VCaP (cell line): ENCODE measurements at regions not wholly inside any gene's neighbourhood (a gene's known extent, or its start where the extent isn't known, plus 50 kb on each side); places are given as distances from the start of the nearest gene placed in this dataset.

ENCODE experiments used
- H3K27ac ChIP-seq: fragments of 450-650 bp; 2 replicates; pipeline ENCODE4 v1.5.1; 2017
- CTCF ChIP-seq: fragments of 450-650 bp; conservative IDR thresholded peaks from 2 replicates; pipeline ENCODE4 v1.5.1; 2017; ENCODE audit warnings: mild to moderate bottlenecking, moderate library complexity

- TF ChIP-seq CTCF = no peak
- H3K27ac ChIP-seq = no peak overlapping the region
These were observed 163.7 kb upstream of the APCDD1 start for GRCh38 chr18:10290638-10291235.

- no peak for TF ChIP-seq CTCF
- H3K27ac ChIP-seq = no peak overlapping the region
These were observed 162.9 kb upstream of the APCDD1 start for GRCh38 chr18:10291568-10291981.

- no peak overlapping the region for H3K27ac ChIP-seq
- no peak for TF ChIP-seq CTCF
These were observed 160.5 kb upstream of the APCDD1 start for GRCh38 chr18:10293966-10294365.

GRCh38 chr18:10295751-10296150 lies 158.7 kb upstream of the APCDD1 start:
- TF ChIP-seq CTCF = no peak

GRCh38 chr18:10296491-10296890 lies 157.9 kb upstream of the APCDD1 start:
- H3K27ac ChIP-seq = no peak overlapping the region

More at GRCh38 chr18:10295751-10296150, 158.7 kb upstream of the APCDD1 start:
- no peak overlapping the region for H3K27ac ChIP-seq

GRCh38 chr18:10297086-10297485 lies 157.3 kb upstream of the APCDD1 start:
- TF ChIP-seq CTCF = no peak
- no peak overlapping the region for H3K27ac ChIP-seq

More at GRCh38 chr18:10296491-10296890, 157.9 kb upstream of the APCDD1 start:
- no peak for TF ChIP-seq CTCF

GRCh38 chr18:10298346-10298745 lies 156.1 kb upstream of the APCDD1 start:
- TF ChIP-seq CTCF = no peak
- no peak overlapping the region for H3K27ac ChIP-seq
